ENCODE measurements at regions not wholly inside any gene's neighbourhood (a gene's known extent, or its start where the extent isn't known, plus 50 kb on each side); places are given as distances from the start of the nearest gene placed in this dataset.

GRCh38 chr17:11001651-11002050 lies 163.8 kb upstream of the PIRT start:
- no peak for TF ChIP-seq CTCF (IDR thresholded peaks at IDR 0.05; ENCODE audit: low read depth, low read length, missing input control)
- no peak for TF ChIP-seq YY1 (IDR thresholded peaks at IDR 0.05)
